ENCODE measurements at regions not wholly inside any gene's neighbourhood (a gene's known extent, or its start where the extent isn't known, plus 50 kb on each side); places are given as distances from the start of the nearest gene placed in this dataset. TPM values are rescaled to one million over a fixed set of nuclear protein-coding genes. Genes with fewer than 3 reads are reported as not detected.

- no peak for DNase-seq (ENCODE audit: low spot score)
- Histone ChIP-seq H2AFZ (no peak overlapping the region), H3K27me3 (no peaks in the 10 kb centered on the region), H3K4me1 (ENCODE audit: insufficient read depth) (peaks cover 25% of the 10 kb centered on the region), H3K79me2 (peaks cover 9% of the 10 kb centered on the region), H4K20me1 (ENCODE audit: insufficient read depth, poor library complexity, severe bottlenecking) (no peaks in the 10 kb centered on the region), H3K36me3 (replicated peaks; ENCODE audit: insufficient read depth, low read depth) (no peaks in the 10 kb centered on the region), H3K9me3 (ENCODE audit: low read depth) (no peaks in the 10 kb centered on the region), H3K4me2 (no peak overlapping the region), H3K9me2 (replicated peaks; ENCODE audit: insufficient read depth) (no peaks in the 10 kb centered on the region), H3K4me3 (no peak overlapping the region), H3K27ac (peak overlapping the region; percentile 82)
- TF ChIP-seq CTCF (IDR thresholded peaks at IDR 0.05; ENCODE audit: poor library complexity): no peak
- 84% methylated on average over 9 of the region's 9 CpGs for WGBS (ENCODE audit: low lambda C conversion rate, missing lambda C conversion rate)
Observed at GRCh38 chr18:22113144-22113844, 56.1 kb upstream of the GATA6 start.

- H3K4me1 ChIP-seq (ENCODE audit: insufficient read depth): peaks cover 22% of the 10 kb centered on the region
- no peak for DNase-seq (ENCODE audit: low spot score)
- H3K9me3 ChIP-seq (ENCODE audit: low read depth): no peaks in the 10 kb centered on the region
- H2AFZ ChIP-seq: no peak overlapping the region
- H3K4me3 ChIP-seq: no peak overlapping the region
- H3K27ac ChIP-seq: peak overlapping the region; percentile 82
- H3K9me2 ChIP-seq (replicated peaks; ENCODE audit: insufficient read depth): no peaks in the 10 kb centered on the region
- no peaks in the 10 kb centered on the region for H3K36me3 ChIP-seq (replicated peaks; ENCODE audit: insufficient read depth, low read depth)
- H4K20me1 ChIP-seq (ENCODE audit: insufficient read depth, poor library complexity, severe bottlenecking): no peaks in the 10 kb centered on the region
- H3K27me3 ChIP-seq: no peaks in the 10 kb centered on the region
- TF ChIP-seq CTCF (IDR thresholded peaks at IDR 0.05; ENCODE audit: poor library complexity) (no peak), EZH2 (IDR thresholded peaks at IDR 0.05; ENCODE audit: borderline replicate concordance) (no peak), EZH2phosphoT487 (IDR thresholded peaks at IDR 0.05; ENCODE audit: low read depth, severe bottlenecking, unreplicated experiment) (no peak)
- H3K79me2 ChIP-seq: peaks cover 3% of the 10 kb centered on the region
- 89% methylated on average over 7 of the region's 7 CpGs for WGBS (ENCODE audit: low lambda C conversion rate, missing lambda C conversion rate)
- peak overlapping the region; percentile 57 for H3K4me2 ChIP-seq
Observed at GRCh38 chr18:22114526-22115321, 54.7 kb upstream of the GATA6 start.

- no peaks in the 10 kb centered on the region for H3K36me3 ChIP-seq (replicated peaks; ENCODE audit: insufficient read depth, low read depth)
- H3K4me3 ChIP-seq: no peak overlapping the region
- H3K4me2 ChIP-seq: peak overlapping the region; percentile 57
- H3K9me2 ChIP-seq (replicated peaks; ENCODE audit: insufficient read depth): no peaks in the 10 kb centered on the region
- no peaks in the 10 kb centered on the region for H4K20me1 ChIP-seq (ENCODE audit: insufficient read depth, poor library complexity, severe bottlenecking)
- no peaks in the 10 kb centered on the region for H3K9me3 ChIP-seq (ENCODE audit: low read depth)
- H2AFZ ChIP-seq: no peak overlapping the region
- H3K4me1 ChIP-seq (ENCODE audit: insufficient read depth): peaks cover 21% of the 10 kb centered on the region
- no peaks in the 10 kb centered on the region for H3K27me3 ChIP-seq
- TF ChIP-seq EZH2phosphoT487 (IDR thresholded peaks at IDR 0.05; ENCODE audit: low read depth, severe bottlenecking, unreplicated experiment): no peak
- no peak for TF ChIP-seq CTCF (IDR thresholded peaks at IDR 0.05; ENCODE audit: poor library complexity)
- no peak for TF ChIP-seq EZH2 (IDR thresholded peaks at IDR 0.05; ENCODE audit: borderline replicate concordance)
- DNase-seq (ENCODE audit: low spot score): peak; percentile 72
- 35% methylated on average over 4 of the region's 4 CpGs for WGBS (ENCODE audit: low lambda C conversion rate, missing lambda C conversion rate)
- no peaks in the 10 kb centered on the region for H3K79me2 ChIP-seq
- H3K27ac ChIP-seq: peak overlapping the region; percentile 82
Observed at GRCh38 chr18:22115573-22115972, 53.8 kb upstream of the GATA6 start.

Small RNA genes in the stretch of these regions (small RNA-seq; reads per million reads assigned to genes)
- gene RNA5SP451: not detected

Measured in hepatocyte (in vitro differentiated cells).